GM19467 (cell line): ENCODE measurements at regions not wholly inside any gene's neighbourhood (a gene's known extent, or its start where the extent isn't known, plus 50 kb on each side); places are given as distances from the start of the nearest gene placed in this dataset.

Experiments
- ATAC-seq: cut with Tn5 transposase; IDR thresholded peaks from one replicate; pipeline ENCODE4 v1.9.1; 2021; ENCODE audit warnings: mild to moderate bottlenecking, moderate library complexity; ENCODE audit not compliant: unreplicated experiment

- no peak for ATAC-seq
These were observed 58.9 kb downstream of the IRX1 start for GRCh38 chr5:3654515-3654914.

GRCh38 chr5:3656803-3657202, 61.2 kb downstream of the IRX1 start:
- no peak for ATAC-seq

- no peak for ATAC-seq
These were observed 61.9 kb downstream of the IRX1 start for GRCh38 chr5:3657364-3658022.

- ATAC-seq: no peak
These were observed 63.3 kb downstream of the IRX1 start for GRCh38 chr5:3658929-3659328.

- ATAC-seq: no peak
These were observed 64.3 kb downstream of the IRX1 start for GRCh38 chr5:3659907-3660306.

- ATAC-seq: no peak
These were observed 65.0 kb downstream of the IRX1 start for GRCh38 chr5:3660630-3661029.

GRCh38 chr5:3661755-3662296, 66.2 kb downstream of the IRX1 start:
- no peak for ATAC-seq

GRCh38 chr5:3662344-3662743, 66.7 kb downstream of the IRX1 start:
- no peak for ATAC-seq

GRCh38 chr5:3671337-3671736, 75.7 kb downstream of the IRX1 start:
- ATAC-seq: no peak

- ATAC-seq: no peak
These were observed 83.2 kb downstream of the IRX1 start for GRCh38 chr5:3678801-3679200.

GRCh38 chr5:3680821-3681220, 85.2 kb downstream of the IRX1 start:
- no peak for ATAC-seq

GRCh38 chr5:3684118-3684517, 88.5 kb downstream of the IRX1 start:
- no peak for ATAC-seq

- ATAC-seq: no peak
These were observed 89.2 kb downstream of the IRX1 start for GRCh38 chr5:3684771-3685354.

- ATAC-seq: no peak
These were observed 99.2 kb downstream of the IRX1 start for GRCh38 chr5:3694819-3695218.

- no peak for ATAC-seq
These were observed 100.2 kb downstream of the IRX1 start for GRCh38 chr5:3695818-3696217.

- no peak for ATAC-seq
These were observed 102.8 kb downstream of the IRX1 start for GRCh38 chr5:3698412-3698811.

GRCh38 chr5:3701694-3702093, 106.1 kb downstream of the IRX1 start:
- no peak for ATAC-seq

GRCh38 chr5:3704661-3705060, 109.0 kb downstream of the IRX1 start:
- ATAC-seq: no peak

- no peak for ATAC-seq
These were observed 113.6 kb downstream of the IRX1 start for GRCh38 chr5:3709068-3709716.

GRCh38 chr5:3709717-3710348, 114.2 kb downstream of the IRX1 start:
- ATAC-seq: no peak

GRCh38 chr5:3715062-3715461, 119.4 kb downstream of the IRX1 start:
- no peak for ATAC-seq

- no peak for ATAC-seq
These were observed 134.0 kb downstream of the IRX1 start for GRCh38 chr5:3729631-3730030.
